ENCODE measurements at regions not wholly inside any gene's neighbourhood (a gene's known extent, or its start where the extent isn't known, plus 50 kb on each side); places are given as distances from the start of the nearest gene placed in this dataset.

GRCh38 chr5:57332361-57332760 is 150.2 kb downstream of the ACTBL2 start:
- no peak for DNase-seq

- DNase-seq: no peak
Observed at GRCh38 chr5:57327561-57328367, 153.9 kb downstream of the GPBP1 start.

GRCh38 chr5:57325678-57326397 is 152.0 kb downstream of the GPBP1 start:
- peak; percentile 32 for DNase-seq

- DNase-seq: no peak
Observed at GRCh38 chr5:57324861-57325260, 151.0 kb downstream of the GPBP1 start.

GRCh38 chr5:57324181-57324580 is 150.3 kb downstream of the GPBP1 start:
- no peak for DNase-seq

GRCh38 chr5:57320582-57320981 is 146.7 kb downstream of the GPBP1 start:
- DNase-seq: no peak

GRCh38 chr5:57319628-57320027 is 145.8 kb downstream of the GPBP1 start:
- DNase-seq: no peak

GRCh38 chr5:57318251-57318650 is 144.4 kb downstream of the GPBP1 start:
- no peak for DNase-seq

GRCh38 chr5:57317341-57317740 is 143.5 kb downstream of the GPBP1 start:
- DNase-seq: no peak

- DNase-seq: no peak
Observed at GRCh38 chr5:57316798-57317327, 143.0 kb downstream of the GPBP1 start.

GRCh38 chr5:57315941-57316340 is 142.1 kb downstream of the GPBP1 start:
- no peak for DNase-seq
